MM.1S (cell line): ENCODE measurements at regions not wholly inside any gene's neighbourhood (a gene's known extent, or its start where the extent isn't known, plus 50 kb on each side); places are given as distances from the start of the nearest gene placed in this dataset.

Experiments
- EZH2 ChIP-seq: fragments of 300-600 bp; sonication (generic); optimal IDR thresholded peaks from 2 replicates; pipeline ENCODE3; 2017; ENCODE audit warnings: low read depth, mild to moderate bottlenecking, antibody characterized with exemption, low read length, mixed read lengths
- TF ChIP-seq, protein P1 (sequence below): fragments of 300-600 bp; sonication (generic); IDR thresholded peaks from 2 replicates; pipeline ENCODE4 v1.5.1; 2016; ENCODE audit warnings: antibody characterized with exemption, low read length, mixed read lengths

DNA sequence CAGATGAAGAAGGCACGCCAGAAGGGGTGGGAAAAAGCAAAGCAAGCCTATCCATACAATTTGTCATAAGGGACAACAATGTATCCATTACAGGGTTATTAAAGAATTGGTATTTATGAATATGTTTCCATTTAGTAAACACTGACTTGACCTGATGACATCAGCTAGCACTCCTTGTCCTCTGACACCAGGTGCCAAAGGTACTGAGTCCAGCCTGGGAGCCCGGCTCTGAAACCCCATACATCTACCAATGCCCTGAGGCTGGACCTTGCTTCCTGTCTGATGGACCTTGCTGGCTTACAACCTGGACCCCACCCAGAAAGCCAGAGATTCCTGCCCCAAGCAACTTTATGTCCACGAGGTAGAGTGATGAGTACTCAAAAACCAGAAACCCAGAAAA lies 263.0 kb upstream of the ATP11B start:
- TF ChIP-seq, protein P1, sequence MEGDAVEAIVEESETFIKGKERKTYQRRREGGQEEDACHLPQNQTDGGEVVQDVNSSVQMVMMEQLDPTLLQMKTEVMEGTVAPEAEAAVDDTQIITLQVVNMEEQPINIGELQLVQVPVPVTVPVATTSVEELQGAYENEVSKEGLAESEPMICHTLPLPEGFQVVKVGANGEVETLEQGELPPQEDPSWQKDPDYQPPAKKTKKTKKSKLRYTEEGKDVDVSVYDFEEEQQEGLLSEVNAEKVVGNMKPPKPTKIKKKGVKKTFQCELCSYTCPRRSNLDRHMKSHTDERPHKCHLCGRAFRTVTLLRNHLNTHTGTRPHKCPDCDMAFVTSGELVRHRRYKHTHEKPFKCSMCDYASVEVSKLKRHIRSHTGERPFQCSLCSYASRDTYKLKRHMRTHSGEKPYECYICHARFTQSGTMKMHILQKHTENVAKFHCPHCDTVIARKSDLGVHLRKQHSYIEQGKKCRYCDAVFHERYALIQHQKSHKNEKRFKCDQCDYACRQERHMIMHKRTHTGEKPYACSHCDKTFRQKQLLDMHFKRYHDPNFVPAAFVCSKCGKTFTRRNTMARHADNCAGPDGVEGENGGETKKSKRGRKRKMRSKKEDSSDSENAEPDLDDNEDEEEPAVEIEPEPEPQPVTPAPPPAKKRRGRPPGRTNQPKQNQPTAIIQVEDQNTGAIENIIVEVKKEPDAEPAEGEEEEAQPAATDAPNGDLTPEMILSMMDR = no peak
- no peak for TF ChIP-seq EZH2
